WTC11 (cell line): ENCODE measurements at regions not wholly inside any gene's neighbourhood (a gene's known extent, or its start where the extent isn't known, plus 50 kb on each side); places are given as distances from the start of the nearest gene placed in this dataset.

Experiments
- ATAC-seq: fragments of 200-7000 bp; cut with Tn5 transposase; 2 replicates; pipeline ENCODE4 v1.10.0; 2021; ENCODE audit warnings: mild to moderate bottlenecking, moderate library complexity
- CTCF ChIA-PET: fragments of 300-600 bp; sonication (Branson Sonifier 250); formaldehyde crosslinking; loops from one replicate; lab custom pipeline; 2021; ENCODE audit warnings: antibody characterized with exemption; lab: Charles Lee
- POLR2A ChIA-PET: fragments of 350-600 bp; sonication (Branson Sonifier 250); formaldehyde crosslinking; loops from one replicate; lab custom pipeline; 2021; ENCODE audit warnings: antibody characterized with exemption; lab: Charles Lee
- DNase-seq: peaks from one replicate; pipeline ENCODE4 v3.0.0; 2021; ENCODE audit warnings: low spot score
- H3K27ac Mint-ChIP-seq: 2 replicates; pipeline ENCODE4 v1.8.0; 2021; ENCODE audit warnings: mixed read lengths
- H3K27me3 Mint-ChIP-seq: 2 replicates; pipeline ENCODE4 v1.8.0; 2021; ENCODE audit warnings: low read depth, mild to moderate bottlenecking, moderate library complexity, mixed read lengths
- H3K36me3 Mint-ChIP-seq: 2 replicates; pipeline ENCODE4 v1.8.0; 2021; ENCODE audit warnings: mixed read lengths
- H3K4me1 Mint-ChIP-seq: 2 replicates; pipeline ENCODE4 v1.8.0; 2022; ENCODE audit warnings: mixed read lengths
- H3K4me3 Mint-ChIP-seq: 2 replicates; pipeline ENCODE4 v1.8.0; 2021; ENCODE audit warnings: mild to moderate bottlenecking, moderate library complexity, mixed read lengths
- H3K9me3 Mint-ChIP-seq: 2 replicates; pipeline ENCODE4 v1.8.0; 2021; ENCODE audit warnings: mixed read lengths
- EMX1 ChIP-seq: fragments of 250-450 bp; sonication (Bioruptor Pico); IDR thresholded peaks from 2 replicates; pipeline ENCODE4 v1.8.0; 2021; ENCODE audit warnings: mild to moderate bottlenecking
- ESRRA ChIP-seq: sonication (generic); formaldehyde crosslinking; IDR thresholded peaks from 2 replicates; pipeline ENCODE4 v1.8.1; 2022; ENCODE audit warnings: mild to moderate bottlenecking, missing genetic modification reagents, borderline replicate concordance
- FOXP1 ChIP-seq: sonication (generic); formaldehyde crosslinking; IDR thresholded peaks from 2 replicates; pipeline ENCODE4 v1.8.0; 2022; ENCODE audit warnings: missing genetic modification reagents, mild to moderate bottlenecking, moderate library complexity, borderline replicate concordance
- FOXP4 ChIP-seq: sonication (generic); formaldehyde crosslinking; IDR thresholded peaks from 2 replicates; pipeline ENCODE4 v1.8.0; 2022; ENCODE audit warnings: mild to moderate bottlenecking, missing genetic modification reagents
- GABPB1 ChIP-seq: sonication (generic); formaldehyde crosslinking; IDR thresholded peaks from 2 replicates; pipeline ENCODE4 v1.8.1; 2023; ENCODE audit warnings: mild to moderate bottlenecking, missing genetic modification reagents
- GRHL2 ChIP-seq: fragments of 250-450 bp; sonication (Bioruptor Pico); IDR thresholded peaks from 2 replicates; pipeline ENCODE4 v1.8.0; 2022; ENCODE audit warnings: mild to moderate bottlenecking, moderate library complexity; ENCODE audit not compliant: insufficient replicate concordance, severe bottlenecking
- GTF2I ChIP-seq: fragments of 250-450 bp; sonication (Bioruptor Pico); conservative IDR thresholded peaks from 2 replicates; pipeline ENCODE4 v1.4.0; 2021; ENCODE audit warnings: mild to moderate bottlenecking
- HMGA2 ChIP-seq: fragments of 250-450 bp; sonication (Bioruptor Pico); IDR thresholded peaks from 2 replicates; pipeline ENCODE4 v1.4.0; 2021; ENCODE audit warnings: mild to moderate bottlenecking, moderate library complexity
- JAZF1 ChIP-seq: fragments of 250-450 bp; sonication (Bioruptor Pico); IDR thresholded peaks from 2 replicates; pipeline ENCODE4 v1.9.0; 2021; ENCODE audit warnings: moderate library complexity, mild to moderate bottlenecking, inconsistent platforms
- MLX ChIP-seq: sonication (generic); formaldehyde crosslinking; IDR thresholded peaks from 2 replicates; pipeline ENCODE4 v1.8.1; 2023; ENCODE audit warnings: mild to moderate bottlenecking, missing genetic modification reagents, moderate library complexity
- MYBL2 ChIP-seq: sonication (generic); formaldehyde crosslinking; IDR thresholded peaks from 2 replicates; pipeline ENCODE4 v1.8.1; 2023; ENCODE audit warnings: mild to moderate bottlenecking, moderate library complexity, missing genetic modification reagents
- NFE2L1 ChIP-seq: sonication (generic); formaldehyde crosslinking; IDR thresholded peaks from 2 replicates; pipeline ENCODE4 v1.8.1; 2023; ENCODE audit warnings: missing genetic modification reagents
- OVOL2 ChIP-seq: fragments of 250-450 bp; sonication (Bioruptor Pico); IDR thresholded peaks from 2 replicates; pipeline ENCODE4 v1.9.0; 2021; ENCODE audit warnings: mild to moderate bottlenecking, borderline replicate concordance
- SOX15 ChIP-seq: fragments of 250-450 bp; sonication (Bioruptor Pico); IDR thresholded peaks from 2 replicates; pipeline ENCODE4 v1.9.0; 2021; ENCODE audit warnings: mild to moderate bottlenecking
- TP53 ChIP-seq: sonication (generic); formaldehyde crosslinking; IDR thresholded peaks from 2 replicates; pipeline ENCODE4 v1.8.1; 2023; ENCODE audit warnings: mild to moderate bottlenecking, missing genetic modification reagents
- ZNF121 ChIP-seq: sonication (generic); formaldehyde crosslinking; IDR thresholded peaks from 2 replicates; pipeline ENCODE4 v1.8.0; 2023; ENCODE audit warnings: missing genetic modification reagents
- ZNF263 ChIP-seq: sonication (generic); formaldehyde crosslinking; IDR thresholded peaks from 2 replicates; pipeline ENCODE4 v1.8.1; 2022; ENCODE audit warnings: low read depth, mild to moderate bottlenecking, moderate library complexity, missing genetic modification reagents
- ZNF281 ChIP-seq: sonication (generic); formaldehyde crosslinking; IDR thresholded peaks from 2 replicates; pipeline ENCODE4 v1.8.0; 2023; ENCODE audit warnings: mild to moderate bottlenecking, missing genetic modification reagents
- ZNF512 ChIP-seq: sonication (generic); formaldehyde crosslinking; IDR thresholded peaks from 2 replicates; pipeline ENCODE4 v1.8.1; 2022; ENCODE audit warnings: missing genetic modification reagents, borderline replicate concordance
- ZSCAN18 ChIP-seq: fragments of 250-450 bp; sonication (Bioruptor Pico); IDR thresholded peaks from 2 replicates; pipeline ENCODE4 v2.1.2; 2022; ENCODE audit warnings: mild to moderate bottlenecking, moderate library complexity

- TF ChIP-seq GRHL2 (CRISPR knock-in tag) (no peak), ZNF263 (CRISPR knock-in tag) (no peak)
Measured at GRCh38 chr10:31659665-31660064, 269.0 kb downstream of the ARHGAP12 start (continued).

GRCh38 chr10:31657434-31657872, 271.2 kb downstream of the ARHGAP12 start:
- TF ChIP-seq ZNF121 (CRISPR knock-in tag) (no peak), GTF2I (CRISPR knock-in tag) (no peak), FOXP4 (no peak), NFE2L1 (CRISPR knock-in tag) (no peak), MYBL2 (CRISPR knock-in tag) (no peak), GABPB1 (CRISPR knock-in tag) (no peak), FOXP1 (CRISPR knock-in tag) (no peak), MLX (CRISPR knock-in tag) (no peak), HMGA2 (CRISPR knock-in tag) (no peak), OVOL2 (no peak), ZSCAN18 (CRISPR knock-in tag) (no peak)
- Mint-ChIP-seq H3K4me3 (no peak overlapping the region), H3K4me1 (peaks cover 11% of the 10 kb centered on the region), H3K27me3 (no peaks in the 10 kb centered on the region), H3K9me3 (no peaks in the 10 kb centered on the region), H3K36me3 (no peaks in the 10 kb centered on the region), H3K27ac (no peak overlapping the region)
- ATAC-seq (no peak), DNase-seq (no peak)
- POLR2A ChIA-PET = no interaction called here
- CTCF ChIA-PET = no interaction called here

- TF ChIP-seq GTF2I (CRISPR knock-in tag) (no peak), TP53 (no peak), ZNF512 (CRISPR knock-in tag) (no peak), ESRRA (CRISPR knock-in tag) (no peak), ZNF281 (CRISPR knock-in tag) (no peak), SOX15 (CRISPR knock-in tag) (no peak), JAZF1 (CRISPR knock-in tag) (no peak), EMX1 (CRISPR knock-in tag) (no peak)
- TF ChIP-seq, all 79 proteins: peak for 0
- Mint-ChIP-seq H3K4me1 (peaks cover 11% of the 10 kb centered on the region), H3K9me3 (no peaks in the 10 kb centered on the region), H3K4me3 (no peak overlapping the region), H3K36me3 (no peaks in the 10 kb centered on the region), H3K27me3 (no peaks in the 10 kb centered on the region), H3K27ac (no peak overlapping the region)
- ChIA-PET CTCF (no interaction called here), POLR2A (no interaction called here)
- DNase-seq = no peak
- no peak for ATAC-seq
Measured at GRCh38 chr10:31656851-31657433, 271.7 kb downstream of the ARHGAP12 start.
